Liver (tissue), 8 donors: ENCODE measurements at regions not wholly inside any gene's neighbourhood (a gene's known extent, or its start where the extent isn't known, plus 50 kb on each side); places are given as distances from the start of the nearest gene placed in this dataset.

ENCODE experiments used
- DNase-seq: peaks from one replicate; pipeline ENCODE4 v3.0.0-alpha.2; 2017; ENCODE audit warnings: low spot score
- H3K27ac ChIP-seq, 2 donors: one replicate each; pipeline ENCODE4 v1.7.0; 2013; ENCODE audit warnings: inconsistent platforms in 2 of 2, low read length in 2 of 2, control low read depth in 1 of 2, low read depth in 1 of 2, mild to moderate bottlenecking in 1 of 2
- H3K27me3 ChIP-seq, 4 donors: one replicate each; pipeline versions ENCODE4 v1.6.1 to v1.7.0; 2013; ENCODE audit warnings: low read length in 3 of 4, inconsistent platforms in 1 of 4, mild to moderate bottlenecking in 1 of 4, moderate library complexity in 1 of 4; ENCODE audit not compliant: control insufficient read depth in 4 of 4, insufficient read depth in 4 of 4
- H3K36me3 ChIP-seq, 4 donors: one replicate each; pipeline versions ENCODE4 v1.6.1 to v1.7.0; 2013; ENCODE audit warnings: low read length in 3 of 4, mild to moderate bottlenecking in 3 of 4, low read depth in 1 of 4, moderate library complexity in 1 of 4; ENCODE audit not compliant: control insufficient read depth in 4 of 4, insufficient read depth in 3 of 4
- H3K4me1 ChIP-seq, 4 donors: one replicate each; pipeline versions ENCODE4 v1.6.1 to v1.7.0; 2013; ENCODE audit warnings: low read length in 3 of 4, mild to moderate bottlenecking in 3 of 4, moderate library complexity in 1 of 4; ENCODE audit not compliant: control insufficient read depth in 4 of 4, insufficient read depth in 4 of 4
- H3K4me3 ChIP-seq, 3 donors: one replicate each; pipeline versions ENCODE4 v1.6.1 to v1.7.0; 2013; ENCODE audit warnings: low read length in 3 of 3, control low read depth in 1 of 3, low read depth in 1 of 3, mild to moderate bottlenecking in 1 of 3
- H3K9ac ChIP-seq, 2 donors: one replicate each; pipeline ENCODE4 v1.7.0; 2013; ENCODE audit warnings: low read length in 2 of 2, mild to moderate bottlenecking in 2 of 2, moderate library complexity in 2 of 2, control low read depth in 1 of 2, low read depth in 1 of 2
- H3K9me3 ChIP-seq, 4 donors: one replicate each; pipeline versions ENCODE4 v1.6.1 to v1.7.0; 2013; ENCODE audit warnings: low read length in 3 of 4; ENCODE audit not compliant: control insufficient read depth in 4 of 4
- CTCF ChIP-seq: fragments of 150-350 bp; IDR thresholded peaks from 2 replicates; pipeline ENCODE4 v1.5.1; 2017; ENCODE audit warnings: improper control_type of control experiment, low read depth, low read length; ENCODE audit not compliant: missing input control
- EGR1 ChIP-seq, 2 donors: IDR thresholded peaks; 2 replicates each; pipeline ENCODE4 v1.6.1; 2016 to 2018; ENCODE audit warnings: antibody characterized with exemption in 2 of 2, low read depth in 2 of 2
- FOXA1 ChIP-seq: IDR thresholded peaks from 2 replicates; pipeline ENCODE4 v1.6.1; 2016; ENCODE audit warnings: antibody characterized with exemption
- FOXA2 ChIP-seq: IDR thresholded peaks from 2 replicates; pipeline ENCODE4 v1.6.1; 2016; ENCODE audit warnings: antibody characterized with exemption
- GABPA ChIP-seq, 2 donors: IDR thresholded peaks in 1 of 2; conservative IDR thresholded peaks in 1 of 2; 2 replicates each; pipeline ENCODE4 v1.6.1; 2016; ENCODE audit warnings: antibody characterized with exemption in 2 of 2, mild to moderate bottlenecking in 1 of 2, moderate library complexity in 1 of 2
- HNF4A ChIP-seq, 2 donors: conservative IDR thresholded peaks; 2 replicates each; pipeline ENCODE4 v1.6.1; 2016; ENCODE audit warnings: antibody characterized with exemption in 2 of 2, mild to moderate bottlenecking in 2 of 2
- HNF4G ChIP-seq: IDR thresholded peaks from 2 replicates; pipeline ENCODE4 v1.6.1; 2016; ENCODE audit warnings: antibody characterized with exemption
- JUND ChIP-seq, 2 donors: IDR thresholded peaks; 2 replicates each; pipeline ENCODE4 v1.6.1; 2016; ENCODE audit warnings: antibody characterized with exemption in 2 of 2
- NR2F2 ChIP-seq: IDR thresholded peaks from 2 replicates; pipeline ENCODE4 v1.6.1; 2016; ENCODE audit warnings: antibody characterized with exemption
- RAD21 ChIP-seq, 2 donors: IDR thresholded peaks; 2 replicates each; pipeline ENCODE4 v1.6.1; 2016; ENCODE audit warnings: antibody characterized with exemption in 2 of 2, mild to moderate bottlenecking in 2 of 2
- RXRA ChIP-seq, 2 donors: IDR thresholded peaks; 2 replicates each; pipeline ENCODE4 v1.6.1; 2017 to 2018; ENCODE audit warnings: antibody characterized with exemption in 2 of 2, mild to moderate bottlenecking in 1 of 2
- SP1 ChIP-seq: IDR thresholded peaks from 2 replicates; pipeline ENCODE4 v1.6.1; 2018; ENCODE audit warnings: antibody characterized with exemption, mild to moderate bottlenecking
- TAF1 ChIP-seq: conservative IDR thresholded peaks from 2 replicates; pipeline ENCODE4 v1.6.1; 2016; ENCODE audit warnings: antibody characterized with exemption, mild to moderate bottlenecking
- YY1 ChIP-seq: IDR thresholded peaks from 2 replicates; pipeline ENCODE4 v1.6.1; 2016; ENCODE audit warnings: antibody characterized with exemption, mild to moderate bottlenecking
- WGBS: extraction: QIAGEN DNeasy Blood & Tissue Kit; methylation state at CpG from one replicate; pipeline ENCODE4 v1.1.7; 2013; 5-methylcytosine and 5-hydroxymethylcytosine counted together
- TF ChIP-seq, protein P1 (sequence below): IDR thresholded peaks from 2 replicates; pipeline ENCODE4 v1.6.1; 2016; ENCODE audit warnings: antibody characterized with exemption
- TF ChIP-seq, protein P2 (sequence below): IDR thresholded peaks from 2 replicates; pipeline ENCODE4 v1.6.1; 2016; ENCODE audit warnings: antibody characterized with exemption, mild to moderate bottlenecking
- TF ChIP-seq, protein P3 (sequence below): IDR thresholded peaks from 2 replicates; pipeline ENCODE4 v1.6.1; 2016; ENCODE audit warnings: antibody characterized with exemption
- TF ChIP-seq, protein P4 (sequence below): IDR thresholded peaks from 2 replicates; pipeline ENCODE4 v1.6.1; 2016; ENCODE audit warnings: antibody characterized with exemption
- donor health status: healthy.
- donor health status: healthy.
- donor health status: healthy.
- donor health status: healthy.
- donor health status: healthy.

DNA sequence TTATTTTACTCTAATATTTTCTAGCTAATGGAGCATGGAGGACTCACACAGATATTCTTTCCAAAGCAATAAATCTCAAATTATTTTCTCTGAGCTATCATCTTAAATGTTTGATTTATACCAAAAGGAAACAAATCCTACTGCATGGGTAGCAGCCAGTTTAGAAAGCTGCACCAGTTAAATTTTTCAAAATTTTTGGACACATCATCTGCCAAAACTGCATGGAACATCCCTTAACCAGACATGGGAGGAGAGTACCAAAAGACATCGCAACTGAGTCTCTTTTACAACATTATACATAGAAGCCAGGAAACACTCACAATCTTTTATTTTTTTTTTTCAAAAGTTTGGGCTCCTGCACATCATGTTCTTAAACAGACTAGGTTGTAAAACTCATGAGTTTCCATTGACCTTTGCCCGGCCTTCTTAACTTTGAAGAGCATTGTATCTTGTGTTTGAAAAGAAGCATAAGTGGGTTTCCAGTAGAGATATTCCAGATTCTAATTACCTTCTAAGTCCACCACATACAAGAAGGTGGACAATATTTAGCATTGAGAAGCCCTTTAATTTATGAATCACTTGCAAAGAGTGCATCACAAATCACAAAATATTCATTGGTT, 87.7 kb upstream of the HMGCLL1 start:
- H3K4me1 ChIP-seq: no peaks in the 10 kb centered on the region
- H3K36me3 ChIP-seq: no peaks in the 10 kb centered on the region
- no peak overlapping the region for H3K9ac ChIP-seq
- no peak overlapping the region for H3K27ac ChIP-seq
- no peaks in the 10 kb centered on the region for H3K27me3 ChIP-seq
- 79% methylated on average over 2 of the region's 2 CpGs for WGBS
- DNase-seq: no peak
- peaks cover 0 to 6% (median 0%) of the 10 kb centered on the region in 4 donors for H3K9me3 ChIP-seq
- H3K4me3 ChIP-seq: no peak overlapping the region
- TF ChIP-seq RAD21 (IDR thresholded peaks at IDR 0.05) (no peak), HNF4A (conservative IDR thresholded peaks at IDR 0.05) (no peak), NR2F2 (peak; percentile 23), HNF4G (no peak)
- TF ChIP-seq, protein P1, sequence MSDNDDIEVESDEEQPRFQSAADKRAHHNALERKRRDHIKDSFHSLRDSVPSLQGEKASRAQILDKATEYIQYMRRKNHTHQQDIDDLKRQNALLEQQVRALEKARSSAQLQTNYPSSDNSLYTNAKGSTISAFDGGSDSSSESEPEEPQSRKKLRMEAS: no peak
- TF ChIP-seq, protein P2, sequence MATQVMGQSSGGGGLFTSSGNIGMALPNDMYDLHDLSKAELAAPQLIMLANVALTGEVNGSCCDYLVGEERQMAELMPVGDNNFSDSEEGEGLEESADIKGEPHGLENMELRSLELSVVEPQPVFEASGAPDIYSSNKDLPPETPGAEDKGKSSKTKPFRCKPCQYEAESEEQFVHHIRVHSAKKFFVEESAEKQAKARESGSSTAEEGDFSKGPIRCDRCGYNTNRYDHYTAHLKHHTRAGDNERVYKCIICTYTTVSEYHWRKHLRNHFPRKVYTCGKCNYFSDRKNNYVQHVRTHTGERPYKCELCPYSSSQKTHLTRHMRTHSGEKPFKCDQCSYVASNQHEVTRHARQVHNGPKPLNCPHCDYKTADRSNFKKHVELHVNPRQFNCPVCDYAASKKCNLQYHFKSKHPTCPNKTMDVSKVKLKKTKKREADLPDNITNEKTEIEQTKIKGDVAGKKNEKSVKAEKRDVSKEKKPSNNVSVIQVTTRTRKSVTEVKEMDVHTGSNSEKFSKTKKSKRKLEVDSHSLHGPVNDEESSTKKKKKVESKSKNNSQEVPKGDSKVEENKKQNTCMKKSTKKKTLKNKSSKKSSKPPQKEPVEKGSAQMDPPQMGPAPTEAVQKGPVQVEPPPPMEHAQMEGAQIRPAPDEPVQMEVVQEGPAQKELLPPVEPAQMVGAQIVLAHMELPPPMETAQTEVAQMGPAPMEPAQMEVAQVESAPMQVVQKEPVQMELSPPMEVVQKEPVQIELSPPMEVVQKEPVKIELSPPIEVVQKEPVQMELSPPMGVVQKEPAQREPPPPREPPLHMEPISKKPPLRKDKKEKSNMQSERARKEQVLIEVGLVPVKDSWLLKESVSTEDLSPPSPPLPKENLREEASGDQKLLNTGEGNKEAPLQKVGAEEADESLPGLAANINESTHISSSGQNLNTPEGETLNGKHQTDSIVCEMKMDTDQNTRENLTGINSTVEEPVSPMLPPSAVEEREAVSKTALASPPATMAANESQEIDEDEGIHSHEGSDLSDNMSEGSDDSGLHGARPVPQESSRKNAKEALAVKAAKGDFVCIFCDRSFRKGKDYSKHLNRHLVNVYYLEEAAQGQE: no peak

DNA sequence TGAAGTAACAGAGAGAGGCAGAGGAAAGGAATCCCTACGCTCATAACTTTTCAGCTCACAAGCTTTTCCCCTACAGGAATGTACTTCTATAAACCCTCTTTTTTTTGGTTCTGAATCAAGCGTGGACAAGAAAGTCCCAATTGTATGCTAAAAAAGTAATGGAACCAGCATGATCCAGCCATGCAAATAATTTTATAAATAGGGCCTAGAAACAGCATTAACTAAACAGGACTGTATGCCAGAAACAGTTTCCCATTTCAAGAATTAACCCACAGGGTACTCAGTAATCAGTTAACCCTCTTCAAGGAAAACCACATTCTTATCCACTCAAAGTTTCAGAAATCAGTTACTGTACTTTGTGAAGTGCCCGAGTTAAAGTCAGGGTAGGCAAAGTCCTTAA, 87.0 kb upstream of the HMGCLL1 start:
- TF ChIP-seq YY1 (no peak), HNF4A (conservative IDR thresholded peaks at IDR 0.05) (no peak), RAD21 (IDR thresholded peaks at IDR 0.05) (no peak), FOXA1 (no peak), FOXA2 (no peak), HNF4G (no peak), GABPA (IDR thresholded peaks at IDR 0.05 in 1 of 2, conservative IDR thresholded peaks at IDR 0.05 in 1 of 2) (no peak), JUND (IDR thresholded peaks at IDR 0.05) (no peak), SP1 (no peak), NR2F2 (no peak), EGR1 (IDR thresholded peaks at IDR 0.05; ENCODE audit: low read depth in 2 of 2) (no peak), CTCF (no peak), TAF1 (no peak), RXRA (IDR thresholded peaks at IDR 0.05) (no peak)
- TF ChIP-seq, protein P2: no peak
- TF ChIP-seq, protein P3, sequence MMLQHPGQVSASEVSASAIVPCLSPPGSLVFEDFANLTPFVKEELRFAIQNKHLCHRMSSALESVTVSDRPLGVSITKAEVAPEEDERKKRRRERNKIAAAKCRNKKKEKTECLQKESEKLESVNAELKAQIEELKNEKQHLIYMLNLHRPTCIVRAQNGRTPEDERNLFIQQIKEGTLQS: no peak
- TF ChIP-seq, protein P1: no peak
- TF ChIP-seq, protein P4, sequence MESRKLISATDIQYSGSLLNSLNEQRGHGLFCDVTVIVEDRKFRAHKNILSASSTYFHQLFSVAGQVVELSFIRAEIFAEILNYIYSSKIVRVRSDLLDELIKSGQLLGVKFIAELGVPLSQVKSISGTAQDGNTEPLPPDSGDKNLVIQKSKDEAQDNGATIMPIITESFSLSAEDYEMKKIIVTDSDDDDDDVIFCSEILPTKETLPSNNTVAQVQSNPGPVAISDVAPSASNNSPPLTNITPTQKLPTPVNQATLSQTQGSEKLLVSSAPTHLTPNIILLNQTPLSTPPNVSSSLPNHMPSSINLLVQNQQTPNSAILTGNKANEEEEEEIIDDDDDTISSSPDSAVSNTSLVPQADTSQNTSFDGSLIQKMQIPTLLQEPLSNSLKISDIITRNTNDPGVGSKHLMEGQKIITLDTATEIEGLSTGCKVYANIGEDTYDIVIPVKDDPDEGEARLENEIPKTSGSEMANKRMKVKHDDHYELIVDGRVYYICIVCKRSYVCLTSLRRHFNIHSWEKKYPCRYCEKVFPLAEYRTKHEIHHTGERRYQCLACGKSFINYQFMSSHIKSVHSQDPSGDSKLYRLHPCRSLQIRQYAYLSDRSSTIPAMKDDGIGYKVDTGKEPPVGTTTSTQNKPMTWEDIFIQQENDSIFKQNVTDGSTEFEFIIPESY: no peak
- 80% methylated on average over 3 of the region's 3 CpGs for WGBS

More for the DNA sequence above, 87.0 kb upstream of the HMGCLL1 start:
- H3K4me1 ChIP-seq: no peaks in the 10 kb centered on the region
- no peaks in the 10 kb centered on the region for H3K36me3 ChIP-seq
- no peak overlapping the region for H3K4me3 ChIP-seq
- no peak overlapping the region for H3K9ac ChIP-seq
- no peak overlapping the region for H3K27ac ChIP-seq
- H3K27me3 ChIP-seq: no peaks in the 10 kb centered on the region
- peaks cover 0 to 6% (median 0%) of the 10 kb centered on the region in 4 donors for H3K9me3 ChIP-seq
- no peak for DNase-seq
